GM12891 (cell line): ENCODE measurements at regions not wholly inside any gene's neighbourhood (a gene's known extent, or its start where the extent isn't known, plus 50 kb on each side); places are given as distances from the start of the nearest gene placed in this dataset.

Source experiments
- POLR2A ChIP-seq: IDR thresholded peaks from 2 replicates; pipeline ENCODE4 v1.6.1; 2011; ENCODE audit warnings: low read depth, low read length, control low read depth
- POLR2AphosphoS5 ChIP-seq: IDR thresholded peaks from 2 replicates; pipeline ENCODE4 v1.6.1; 2011; ENCODE audit warnings: low read depth, low read length, control low read depth

- TF ChIP-seq POLR2AphosphoS5, result no peak
- TF ChIP-seq POLR2A, result no peak
Observed at GRCh38 chr2:24424387-24424786, 64.1 kb upstream of the ITSN2 start.
